Transverse colon (tissue), 3 donors: ENCODE measurements at regions not wholly inside any gene's neighbourhood (a gene's known extent, or its start where the extent isn't known, plus 50 kb on each side); places are given as distances from the start of the nearest gene placed in this dataset.

Source experiments
- POLR2A ChIP-seq: fragments of 450-650 bp; IDR thresholded peaks from one replicate; pipeline ENCODE4 v1.6.1; 2016; ENCODE audit warnings: antibody characterized with exemption, mild to moderate bottlenecking, moderate library complexity
- POLR2AphosphoS5 ChIP-seq, 3 donors: sonication (generic); formaldehyde crosslinking; IDR thresholded peaks; one replicate each; pipeline ENCODE4 v1.6.1; 2016; ENCODE audit warnings: antibody characterized with exemption in 3 of 3

DNA sequence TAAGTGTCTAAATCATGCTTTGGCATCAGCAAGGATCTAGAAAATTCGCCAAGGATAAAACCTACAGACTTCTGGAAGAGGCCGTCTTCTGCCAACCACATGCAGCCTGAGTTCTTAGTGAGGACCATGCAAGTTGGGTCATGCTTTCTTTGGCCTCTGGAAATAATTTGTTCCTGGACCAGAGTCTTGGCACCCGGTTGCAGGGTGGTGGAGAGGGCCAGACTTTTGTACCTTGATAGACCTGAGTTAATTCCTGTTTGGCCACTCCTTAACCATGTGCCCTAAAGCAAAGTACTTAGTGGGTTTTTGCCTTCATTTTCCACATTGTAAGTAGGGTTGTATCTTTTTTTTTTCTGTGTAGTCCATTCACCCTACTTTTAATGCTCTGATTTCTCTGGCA, 283.4 kb upstream of the IRX5 start:
- TF ChIP-seq POLR2A, result no peak
- TF ChIP-seq POLR2AphosphoS5 (IDR thresholded peaks at IDR 0.05), result no peak
